ENCODE measurements at regions not wholly inside any gene's neighbourhood (a gene's known extent, or its start where the extent isn't known, plus 50 kb on each side); places are given as distances from the start of the nearest gene placed in this dataset.
"Not testable (repeated sequence)": the region's sequence is repeated elsewhere in the genome, so short reads cannot be mapped to it uniquely, and the experiment has no call there.

- Mint-ChIP-seq H3K4me1 (ENCODE audit: low read depth in 2 of 2) (no peaks in the 10 kb centered on the region), H3K27ac (no peak overlapping the region), H3K9me3 (no peaks in the 10 kb centered on the region), H3K36me3 (ENCODE audit: insufficient read depth) (no peaks in the 10 kb centered on the region), H3K27me3 (no peaks in the 10 kb centered on the region), H3K4me3 (no peak overlapping the region)
- ATAC-seq (replicated peaks), result no peak
- no peak for DNase-seq
Observed at GRCh38 chr6:87767478-87767877, 65.4 kb upstream of the AKIRIN2 start.

DNA sequence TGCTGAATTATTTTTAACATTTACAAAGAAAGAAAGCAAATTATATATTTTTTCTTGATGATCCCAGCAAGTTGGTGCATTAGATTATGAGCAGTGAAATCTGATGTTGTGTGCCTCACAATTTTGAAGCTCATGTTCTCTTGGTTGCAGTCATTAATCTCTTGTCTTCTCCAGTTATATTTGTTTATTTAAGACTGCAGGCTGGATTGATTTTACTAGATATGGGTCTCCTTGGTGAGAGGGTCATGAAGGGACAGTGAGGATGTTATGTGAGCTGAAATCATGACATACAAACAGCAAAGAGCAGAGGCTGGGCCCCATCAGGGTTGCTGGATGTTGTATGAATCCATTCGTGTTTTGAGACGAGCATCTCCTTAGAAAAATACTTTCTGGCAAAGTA, 64.2 kb upstream of the AKIRIN2 start:
- no peaks in the 10 kb centered on the region for H3K36me3 Mint-ChIP-seq (ENCODE audit: insufficient read depth)
- DNase-seq, result no peak

DNA sequence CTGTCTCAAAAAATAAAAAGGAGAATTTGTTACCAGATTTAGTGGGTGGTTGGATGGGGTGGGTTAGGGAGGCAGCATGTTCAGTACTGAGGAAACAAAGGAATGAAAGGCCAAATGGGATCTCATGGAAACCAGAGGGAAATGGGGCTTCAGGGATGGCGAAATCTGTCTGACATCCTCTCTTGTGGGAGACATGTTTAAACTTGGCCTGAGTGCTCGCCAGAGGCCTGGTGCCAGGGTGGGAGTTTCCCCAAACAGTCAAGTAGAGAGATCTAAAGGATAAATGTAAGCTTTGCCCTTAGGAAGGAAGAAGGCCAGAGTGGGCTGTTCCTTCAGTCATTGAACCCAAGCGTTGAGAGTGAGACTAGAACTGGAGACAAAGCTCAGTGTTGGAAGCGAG, 61.9 kb upstream of the AKIRIN2 start:
- H3K27me3 Mint-ChIP-seq, result no peaks in the 10 kb centered on the region
- no peaks in the 10 kb centered on the region for H3K36me3 Mint-ChIP-seq (ENCODE audit: insufficient read depth)
- no peaks in the 10 kb centered on the region for H3K4me1 Mint-ChIP-seq (ENCODE audit: low read depth in 2 of 2)
- no peak for DNase-seq
- no peak for ATAC-seq (replicated peaks)
- H3K27ac Mint-ChIP-seq, result no peak overlapping the region
- H3K4me3 Mint-ChIP-seq, result no peak overlapping the region
- no peaks in the 10 kb centered on the region for H3K9me3 Mint-ChIP-seq

More for the DNA sequence above, 64.2 kb upstream of the AKIRIN2 start:
- no peak overlapping the region for H3K4me3 Mint-ChIP-seq
- no peaks in the 10 kb centered on the region for H3K27me3 Mint-ChIP-seq
- ATAC-seq (replicated peaks), result no peak
- H3K4me1 Mint-ChIP-seq (ENCODE audit: low read depth in 2 of 2), result no peaks in the 10 kb centered on the region
- H3K27ac Mint-ChIP-seq, result no peak overlapping the region
- no peaks in the 10 kb centered on the region for H3K9me3 Mint-ChIP-seq

GRCh38 chr6:87763276-87763675, 61.2 kb upstream of the AKIRIN2 start:
- DNase-seq (no peak), ATAC-seq (replicated peaks) (no peak)
- H3K9me3 Mint-ChIP-seq, result no peaks in the 10 kb centered on the region
- peak overlapping the region in 1 of 2 donors; percentile 54 for H3K27ac Mint-ChIP-seq
- no peaks in the 10 kb centered on the region for H3K4me1 Mint-ChIP-seq (ENCODE audit: low read depth in 2 of 2)
- no peak overlapping the region for H3K4me3 Mint-ChIP-seq
- no peaks in the 10 kb centered on the region for H3K27me3 Mint-ChIP-seq
- H3K36me3 Mint-ChIP-seq (ENCODE audit: insufficient read depth), result no peaks in the 10 kb centered on the region

- DNase-seq, result no peak
- no peaks in the 10 kb centered on the region for H3K27me3 Mint-ChIP-seq
- H3K27ac Mint-ChIP-seq, result peak overlapping the region in 1 of 2 donors; percentile 9
- H3K4me3 Mint-ChIP-seq, result no peak overlapping the region
- no peaks in the 10 kb centered on the region for H3K36me3 Mint-ChIP-seq (ENCODE audit: insufficient read depth)
- ATAC-seq (replicated peaks), result no peak
- H3K4me1 Mint-ChIP-seq (ENCODE audit: low read depth in 2 of 2), result peaks cover 0 to under 1% of the 10 kb centered on the region in 2 donors
- H3K9me3 Mint-ChIP-seq, result no peaks in the 10 kb centered on the region
Observed at GRCh38 chr6:87762116-87762515, 60.1 kb upstream of the AKIRIN2 start.

DNA sequence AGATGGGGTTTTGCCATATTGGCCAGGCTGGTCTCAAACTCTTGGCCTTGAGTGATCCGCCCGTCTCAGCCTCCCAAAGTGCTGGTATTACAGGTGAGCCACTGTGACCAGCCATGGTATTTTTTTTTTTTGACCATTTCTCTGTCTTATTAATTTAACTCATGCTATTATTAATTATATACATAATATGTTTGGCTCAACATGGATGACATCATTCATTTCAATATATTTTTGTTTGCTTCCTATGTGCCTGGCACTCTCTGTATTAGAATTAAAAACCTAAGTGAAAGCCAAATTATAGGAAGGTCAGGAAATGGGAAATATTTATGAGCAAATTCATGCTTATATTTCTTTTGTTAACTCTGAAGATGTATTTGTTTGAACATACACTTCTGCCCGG, 55.8 kb upstream of the AKIRIN2 start:
- no peaks in the 10 kb centered on the region for H3K36me3 Mint-ChIP-seq (ENCODE audit: insufficient read depth)
- H3K9me3 Mint-ChIP-seq, result no peaks in the 10 kb centered on the region
- H3K27ac Mint-ChIP-seq, result peak overlapping the region in 1 of 2 donors; percentile 53
- peaks cover 5 to 6% of the 10 kb centered on the region in 2 donors for H3K4me1 Mint-ChIP-seq (ENCODE audit: low read depth in 2 of 2)
- no peak overlapping the region for H3K4me3 Mint-ChIP-seq
- DNase-seq (no peak), ATAC-seq (replicated peaks) (no peak)
- H3K27me3 Mint-ChIP-seq, result no peaks in the 10 kb centered on the region

DNA sequence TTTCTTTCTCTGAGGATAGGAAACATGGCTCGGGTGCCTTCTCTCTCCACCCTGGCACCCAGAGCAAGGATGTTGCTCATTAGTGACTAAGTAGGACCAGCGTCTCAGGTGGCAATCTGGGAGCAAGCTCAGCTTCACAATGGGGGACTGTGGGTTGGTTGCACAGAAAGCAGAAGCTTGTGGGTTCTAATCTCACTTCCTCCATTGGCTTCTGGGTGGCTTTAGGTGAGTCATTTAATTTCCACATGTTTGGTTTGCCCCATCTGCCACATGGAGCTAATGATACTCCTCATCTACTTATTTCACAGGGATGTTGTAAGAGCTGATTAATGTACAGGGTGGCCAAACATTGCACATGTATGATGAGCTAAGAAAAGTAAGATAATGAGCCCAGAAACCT, 54.8 kb upstream of the AKIRIN2 start:
- DNase-seq (no peak), ATAC-seq (replicated peaks) (peak; percentile 78)
- H3K4me3 Mint-ChIP-seq, result no peak overlapping the region
- peak overlapping the region in 1 of 2 donors; percentile 81 for H3K27ac Mint-ChIP-seq
- H3K9me3 Mint-ChIP-seq, result no peaks in the 10 kb centered on the region
- no peaks in the 10 kb centered on the region for H3K36me3 Mint-ChIP-seq (ENCODE audit: insufficient read depth)
- H3K4me1 Mint-ChIP-seq (ENCODE audit: low read depth in 2 of 2), result peaks cover 5 to 6% of the 10 kb centered on the region in 2 donors
- H3K27me3 Mint-ChIP-seq, result no peaks in the 10 kb centered on the region

DNA sequence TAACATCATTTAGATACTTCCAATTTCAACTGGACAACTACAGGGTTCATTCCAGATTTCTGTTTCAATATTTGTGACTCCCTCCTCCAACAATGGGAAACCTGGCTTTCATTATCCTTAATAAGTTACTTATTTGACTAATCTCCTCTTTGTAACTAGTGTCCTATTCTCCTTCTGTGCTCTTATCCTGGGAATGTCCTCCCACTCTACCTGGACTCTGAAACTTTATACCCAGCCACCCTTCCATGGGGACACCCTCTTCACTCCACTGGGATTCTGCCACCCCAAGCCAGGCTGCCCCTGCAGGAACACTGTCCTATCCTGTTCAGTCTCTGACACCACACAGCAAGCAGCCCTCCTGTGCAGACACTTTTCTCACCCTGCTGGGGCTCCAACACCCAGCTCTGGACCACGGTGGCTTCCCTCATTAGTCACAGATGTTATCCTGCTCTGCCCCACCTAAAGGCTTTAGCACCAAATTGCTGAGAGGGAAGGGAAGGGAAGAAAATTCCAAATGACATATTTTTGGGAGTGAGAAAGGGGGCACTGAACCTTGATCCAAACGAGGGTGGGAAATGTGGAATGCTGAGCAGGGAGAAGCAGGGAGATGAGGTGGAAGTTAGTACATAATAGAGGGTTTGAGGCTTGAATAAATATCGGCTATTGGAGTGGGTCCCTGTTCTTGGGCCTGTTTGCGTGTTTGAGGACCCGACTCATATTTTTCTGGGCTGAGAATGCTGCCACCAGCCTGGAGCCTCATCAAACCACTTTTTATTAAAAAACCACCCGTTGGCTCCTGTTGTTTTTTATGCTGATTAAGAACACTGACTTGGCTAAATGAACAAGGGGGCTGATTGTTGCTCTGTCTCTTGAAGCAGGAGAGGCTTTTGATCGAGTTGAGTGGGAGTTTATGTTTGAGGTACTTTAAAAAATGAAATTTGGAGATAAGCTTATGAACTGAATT, 54.0 kb upstream of the AKIRIN2 start:
- H3K27ac Mint-ChIP-seq, result peak overlapping the region in 1 of 2 donors; percentile 81
- H3K36me3 Mint-ChIP-seq (ENCODE audit: insufficient read depth), result no peaks in the 10 kb centered on the region
- no peak for DNase-seq
- no peaks in the 10 kb centered on the region for H3K9me3 Mint-ChIP-seq
- peaks cover 5 to 6% of the 10 kb centered on the region in 2 donors for H3K4me1 Mint-ChIP-seq (ENCODE audit: low read depth in 2 of 2)
- H3K27me3 Mint-ChIP-seq, result no peaks in the 10 kb centered on the region
- no peak overlapping the region for H3K4me3 Mint-ChIP-seq
- ATAC-seq (replicated peaks), result no peak

DNA sequence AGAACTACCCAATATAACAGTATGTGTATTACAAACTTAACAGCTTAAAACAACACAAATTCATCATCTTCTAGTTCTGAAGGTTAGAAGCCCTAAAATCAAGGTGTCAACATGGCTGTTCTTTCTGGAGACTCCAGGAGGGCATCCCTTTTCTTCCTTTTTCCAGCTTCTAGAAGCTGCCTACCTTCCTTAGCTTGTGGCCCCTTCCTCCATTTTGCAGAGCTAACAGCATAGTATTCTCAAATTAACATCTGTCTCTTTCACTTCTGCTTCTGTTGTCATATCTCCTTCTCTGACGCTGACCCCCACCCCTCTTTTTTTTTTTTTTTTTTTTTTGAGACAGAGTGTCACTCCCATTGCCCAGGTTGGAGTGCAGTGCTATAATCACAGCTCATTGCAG, 52.8 kb upstream of the AKIRIN2 start:
- H3K27me3 Mint-ChIP-seq, result no peaks in the 10 kb centered on the region
- no peaks in the 10 kb centered on the region for H3K36me3 Mint-ChIP-seq (ENCODE audit: insufficient read depth)
- no peak overlapping the region for H3K4me3 Mint-ChIP-seq
- peak; percentile 26 for ATAC-seq (replicated peaks)
- no peaks in the 10 kb centered on the region for H3K9me3 Mint-ChIP-seq
- H3K27ac Mint-ChIP-seq, result peak overlapping the region in 1 of 2 donors; percentile 24
- H3K4me1 Mint-ChIP-seq (ENCODE audit: low read depth in 2 of 2), result peaks cover 5 to 6% of the 10 kb centered on the region in 2 donors
- DNase-seq, result no peak

- Mint-ChIP-seq H3K36me3 (ENCODE audit: insufficient read depth) (no peaks in the 10 kb centered on the region), H3K9me3 (no peaks in the 10 kb centered on the region), H3K4me3 (no peak overlapping the region), H3K4me1 (ENCODE audit: low read depth in 2 of 2) (peaks cover 5 to 6% of the 10 kb centered on the region in 2 donors), H3K27ac (no peak overlapping the region), H3K27me3 (no peaks in the 10 kb centered on the region)
- DNase-seq (no peak), ATAC-seq (replicated peaks) (no peak)
Observed at GRCh38 chr6:87753131-87753685, 51.2 kb upstream of the AKIRIN2 start.

DNA sequence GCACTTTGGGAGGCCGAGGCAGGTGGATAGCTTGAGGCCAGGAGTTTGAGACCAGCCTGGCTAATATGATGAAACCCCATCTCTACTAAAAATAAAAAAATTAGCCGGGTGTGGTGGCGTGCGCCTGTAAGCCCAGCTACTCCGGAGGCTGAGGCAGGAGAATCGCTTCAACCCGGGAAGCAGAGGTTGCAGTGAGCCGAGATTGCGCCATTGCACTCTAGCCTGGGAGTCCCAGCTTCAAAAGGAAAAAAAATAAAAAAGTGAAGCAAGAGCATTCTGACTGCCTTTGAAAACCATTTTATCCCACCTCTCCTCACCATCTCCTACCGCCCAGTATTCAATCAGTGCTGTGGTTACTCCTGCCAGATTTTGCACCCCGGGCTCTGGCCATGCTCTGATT, 50.5 kb upstream of the AKIRIN2 start:
- H3K9me3 Mint-ChIP-seq; H3K36me3 Mint-ChIP-seq (ENCODE audit: insufficient read depth); H3K4me1 Mint-ChIP-seq (ENCODE audit: low read depth in 2 of 2); ATAC-seq (replicated peaks); H3K27ac Mint-ChIP-seq; H3K4me3 Mint-ChIP-seq; DNase-seq; H3K27me3 Mint-ChIP-seq: not testable (repeated sequence)

Data from effector memory CD8-positive, alpha-beta T cell (primary cell).